ENCODE measurements at regions not wholly inside any gene's neighbourhood (a gene's known extent, or its start where the extent isn't known, plus 50 kb on each side); places are given as distances from the start of the nearest gene placed in this dataset.

DNA sequence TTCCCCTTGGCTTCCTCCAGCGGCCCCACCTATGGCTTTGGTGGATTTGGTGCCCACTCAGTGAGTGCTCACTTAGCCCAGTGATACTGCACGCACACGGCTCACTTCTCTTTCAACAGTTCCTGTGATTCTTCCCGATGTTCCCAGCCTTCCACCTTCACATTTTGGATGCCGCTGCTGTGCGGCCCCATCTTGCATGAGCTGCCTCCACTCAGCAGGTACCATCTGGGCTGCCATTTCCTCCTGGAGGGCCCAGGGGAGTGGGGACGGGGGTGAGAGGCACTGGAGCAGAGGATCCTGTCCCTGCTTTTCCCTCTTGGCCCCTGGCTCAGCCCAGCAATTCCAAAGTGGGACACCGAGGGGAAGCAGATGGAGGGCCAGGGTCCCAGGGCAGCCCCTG lies 323.3 kb upstream of the ZNF32 start:
- no peak overlapping the region for H3K18ac ChIP-seq (ENCODE audit: extremely low read depth, low read length)
- ChIA-PET CTCF (ENCODE audit: partially characterized antibody) (no interaction called here), POLR2A (ENCODE audit: partially characterized antibody) (no interaction called here)
- H4K20me1 ChIP-seq (replicated peaks in 1 of 2; ENCODE audit: control insufficient read depth in 1 of 2, insufficient read depth in 2 of 2, low read length in 2 of 2) = no peaks in the 10 kb centered on the region
- 0 out of 2 replicates have a peak overlapping the region, but pooled peaks have one; percentile 11 for H4K8ac ChIP-seq (ENCODE audit: extremely low read depth, insufficient read depth, low read length)
- H3K36me3 ChIP-seq (ENCODE audit: control insufficient read depth in 2 of 4, insufficient read depth in 4 of 4, low read length in 3 of 4) = no peaks in the 10 kb centered on the region; a peak in 1 of 8 replicates
- no peak overlapping the region for H3K27ac ChIP-seq (ENCODE audit: low read depth, low read length)
- H3K4me3 ChIP-seq (ENCODE audit: extremely low read depth in 1 of 4, insufficient read depth in 2 of 4, low read depth in 3 of 4, low read length in 4 of 4) = no peak overlapping the region
- H2AK5ac ChIP-seq (ENCODE audit: low read depth, low read length) = no peak overlapping the region
- H3K79me1 ChIP-seq (ENCODE audit: low read depth, low read length) = no peaks in the 10 kb centered on the region
- no peaks in the 10 kb centered on the region for H3K4me1 ChIP-seq (replicated peaks in 1 of 4; ENCODE audit: control insufficient read depth in 3 of 4, insufficient read depth in 4 of 4, low read length in 3 of 4)
- H2BK20ac ChIP-seq (ENCODE audit: low read length) = no peak overlapping the region
- no peak overlapping the region for H2BK120ac ChIP-seq (replicated peaks; ENCODE audit: low read depth, low read length)
- H4K5ac ChIP-seq (ENCODE audit: insufficient read length, low read depth, low read length) = no peak overlapping the region
- no peak overlapping the region for H3K56ac ChIP-seq (replicated peaks; ENCODE audit: insufficient read length, low read depth, low read length)
- no peak overlapping the region for H3K23ac ChIP-seq (ENCODE audit: insufficient read length)
- no peak overlapping the region for H3K14ac ChIP-seq (ENCODE audit: insufficient read length)
- DNase-seq (ENCODE audit: low read depth in 1 of 2, low spot score in 2 of 2) (no peak), FAIRE-seq (no peak)
- H2BK5ac ChIP-seq (ENCODE audit: low read depth, low read length) = no peak overlapping the region
- no peak for TF ChIP-seq E2F6 (IDR thresholded peaks at IDR 0.05)
- TF ChIP-seq CTCF (IDR thresholded peaks at IDR 0.05; ENCODE audit: control extremely low read depth in 1 of 3, insufficient read depth in 1 of 3, low read depth in 1 of 3, low read length in 3 of 3) = no peak
- no peak overlapping the region for H2BK15ac ChIP-seq (ENCODE audit: low read length)
- H3K4me2 ChIP-seq (ENCODE audit: insufficient read depth in 1 of 2, low read depth in 2 of 2, low read length in 2 of 2) = no peak overlapping the region
- H3K79me2 ChIP-seq (ENCODE audit: control insufficient read depth in 1 of 2, insufficient read depth in 2 of 2, low read length in 2 of 2) = no peaks in the 10 kb centered on the region
- H3K9me3 ChIP-seq (ENCODE audit: insufficient read depth in 2 of 2, low read depth in 1 of 2, low read length in 1 of 2) = no peaks in the 10 kb centered on the region
- H2AFZ ChIP-seq (ENCODE audit: low read length) = no peak overlapping the region
- WGBS, 2 experiments (ENCODE audit: extremely low coverage in 1 of 2, insufficient coverage in 1 of 2, insufficient read length in 1 of 2, insufficient replicate concordance in 2 of 2, low coverage in 1 of 2, low lambda C conversion rate in 2 of 2, missing lambda C conversion rate in 1 of 2) = 94% methylated on average over 8 of the region's 8 CpGs; no CpG with 5 or more reads in 1 of the 2 experiments
- H3K27me3 ChIP-seq (replicated peaks in 1 of 4; ENCODE audit: control insufficient read depth in 3 of 4, extremely low read depth in 1 of 4, insufficient read depth in 3 of 4, low read length in 3 of 4) = no peaks in the 10 kb centered on the region
- no peak overlapping the region for H3K4ac ChIP-seq (replicated peaks; ENCODE audit: insufficient read length, low read depth, low read length)
- H2BK12ac ChIP-seq (ENCODE audit: low read depth, low read length) = no peak overlapping the region
- H3K9ac ChIP-seq (replicated peaks in 1 of 4; ENCODE audit: extremely low read depth in 1 of 4, low read depth in 3 of 4, low read length in 3 of 4) = no peak overlapping the region
- H4K91ac ChIP-seq (replicated peaks; ENCODE audit: insufficient read length, low read length) = no peak overlapping the region
- no peaks in the 10 kb centered on the region for H3K23me2 ChIP-seq (ENCODE audit: low read depth, low read length)

Measured in H1 (cell line).